ENCODE measurements at regions not wholly inside any gene's neighbourhood (a gene's known extent, or its start where the extent isn't known, plus 50 kb on each side); places are given as distances from the start of the nearest gene placed in this dataset.

GRCh38 chr1:90501281-90501680 lies 215.8 kb downstream of the BARHL2 start:
- TF ChIP-seq CTCF (IDR thresholded peaks at IDR 0.05) = no peak
- no peak for TF ChIP-seq POLR2AphosphoS5 (IDR thresholded peaks at IDR 0.05)
- TF ChIP-seq POLR2A (IDR thresholded peaks at IDR 0.05) = no peak
- no peak for TF ChIP-seq EP300 (IDR thresholded peaks at IDR 0.05)

Data from gastroesophageal sphincter (tissue), 3 donors.